ENCODE measurements at regions not wholly inside any gene's neighbourhood (a gene's known extent, or its start where the extent isn't known, plus 50 kb on each side); places are given as distances from the start of the nearest gene placed in this dataset.
"Not testable (repeated sequence)": the region's sequence is repeated elsewhere in the genome, so short reads cannot be mapped to it uniquely, and the experiment has no call there.

GRCh38 chr11:129712486-129713240 lies 103.0 kb upstream of the TMEM45B start:
- not testable (repeated sequence) for TF ChIP-seq CTCF, POLR2A, EP300 (IDR thresholded peaks at IDR 0.05)

All from sigmoid colon (tissue), 4 donors.